Lung (tissue), 11 donors: ENCODE measurements at regions not wholly inside any gene's neighbourhood (a gene's known extent, or its start where the extent isn't known, plus 50 kb on each side); places are given as distances from the start of the nearest gene placed in this dataset.
A peak's percentile ranks its signal among the peaks of the same experiment; 100 is the strongest.

Source experiments
- ATAC-seq: fragments of 200-7000 bp; cut with Tn5 transposase; one replicate; pipeline ENCODE4 v1.9.1; 2020; ENCODE audit warnings: moderate number of reproducible peaks; ENCODE audit not compliant: insufficient read depth, low FRiP score
- DNase-seq, 3 donors: peaks; one replicate each; pipeline ENCODE4 v3.0.0-alpha.2; 2013 to 2017
- H3K27ac ChIP-seq, 2 donors: one replicate each; pipeline ENCODE4 v1.5.1; 2013; ENCODE audit warnings: mild to moderate bottlenecking in 2 of 2, moderate library complexity in 2 of 2, control low read depth in 1 of 2, inconsistent platforms in 1 of 2, low read depth in 1 of 2, low read length in 1 of 2
- H3K27me3 ChIP-seq, 3 donors: one replicate each; pipeline ENCODE4 v1.5.1; 2013; ENCODE audit warnings: low read length in 2 of 3; ENCODE audit not compliant: control insufficient read depth in 3 of 3, insufficient read depth in 3 of 3
- H3K36me3 ChIP-seq, 4 donors: one replicate each; pipeline ENCODE4 v1.5.1; 2013; ENCODE audit warnings: low read length in 4 of 4, mild to moderate bottlenecking in 1 of 4, moderate library complexity in 1 of 4; ENCODE audit not compliant: control insufficient read depth in 4 of 4, insufficient read depth in 4 of 4
- H3K4me1 ChIP-seq, 5 donors: one replicate each; pipeline ENCODE4 v1.5.1; 2013; ENCODE audit warnings: low read length in 5 of 5, mild to moderate bottlenecking in 2 of 5, moderate library complexity in 1 of 5; ENCODE audit not compliant: control insufficient read depth in 5 of 5, insufficient read depth in 5 of 5
- H3K4me3 ChIP-seq: one replicate; pipeline ENCODE4 v1.5.1; 2013; ENCODE audit warnings: mild to moderate bottlenecking, control low read depth, moderate library complexity
- H3K9ac ChIP-seq, 2 donors: one replicate each; pipeline ENCODE4 v1.5.1; 2013; ENCODE audit warnings: low read length in 2 of 2, control low read depth in 1 of 2; ENCODE audit not compliant: insufficient read depth in 1 of 2
- H3K9me3 ChIP-seq, 4 donors: one replicate each; pipeline ENCODE4 v1.5.1; 2013; ENCODE audit warnings: low read length in 3 of 4, mild to moderate bottlenecking in 1 of 4, moderate library complexity in 1 of 4; ENCODE audit not compliant: control insufficient read depth in 4 of 4, insufficient read depth in 3 of 4
- WGBS, 2 donors: extraction: QIAGEN DNeasy Blood & Tissue Kit; methylation state at CpG; one replicate each; pipeline ENCODE4 v1.1.7; 2013; 5-methylcytosine and 5-hydroxymethylcytosine counted together
- TF ChIP-seq, protein P1 (sequence below): IDR thresholded peaks from 2 replicates; pipeline ENCODE4 v1.5.1; 2012; ENCODE audit warnings: mild to moderate bottlenecking; ENCODE audit errors: control extremely low read depth, extremely low read depth
- donor health status: control.
- donor health status: control.
- donor health status: Bipolar disorder and iron deficiency.
- donor health status: healthy.
- donor health status: DM: yes; HTN: yes; CAD: no.

DNA sequence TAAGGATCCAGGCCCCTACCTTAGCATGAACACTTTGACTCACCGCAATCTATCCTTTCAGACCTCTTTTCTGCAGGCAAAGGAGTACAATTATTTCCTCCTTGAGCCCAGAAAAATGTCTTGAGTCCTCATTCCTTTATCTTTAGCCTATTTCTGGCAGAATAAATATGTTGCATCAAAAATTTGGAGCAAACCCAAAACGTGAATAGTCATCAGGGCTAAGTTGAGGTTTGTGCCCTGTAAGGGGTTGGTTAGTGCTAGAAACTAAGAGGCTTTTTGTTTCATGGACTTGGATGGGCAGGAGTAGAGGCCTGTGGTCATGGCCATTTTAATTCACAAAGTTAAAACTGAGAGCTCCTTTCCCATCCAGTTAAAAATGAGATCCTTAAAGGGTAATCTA is 460.3 kb downstream of the GBA3 start:
- TF ChIP-seq, protein P1, sequence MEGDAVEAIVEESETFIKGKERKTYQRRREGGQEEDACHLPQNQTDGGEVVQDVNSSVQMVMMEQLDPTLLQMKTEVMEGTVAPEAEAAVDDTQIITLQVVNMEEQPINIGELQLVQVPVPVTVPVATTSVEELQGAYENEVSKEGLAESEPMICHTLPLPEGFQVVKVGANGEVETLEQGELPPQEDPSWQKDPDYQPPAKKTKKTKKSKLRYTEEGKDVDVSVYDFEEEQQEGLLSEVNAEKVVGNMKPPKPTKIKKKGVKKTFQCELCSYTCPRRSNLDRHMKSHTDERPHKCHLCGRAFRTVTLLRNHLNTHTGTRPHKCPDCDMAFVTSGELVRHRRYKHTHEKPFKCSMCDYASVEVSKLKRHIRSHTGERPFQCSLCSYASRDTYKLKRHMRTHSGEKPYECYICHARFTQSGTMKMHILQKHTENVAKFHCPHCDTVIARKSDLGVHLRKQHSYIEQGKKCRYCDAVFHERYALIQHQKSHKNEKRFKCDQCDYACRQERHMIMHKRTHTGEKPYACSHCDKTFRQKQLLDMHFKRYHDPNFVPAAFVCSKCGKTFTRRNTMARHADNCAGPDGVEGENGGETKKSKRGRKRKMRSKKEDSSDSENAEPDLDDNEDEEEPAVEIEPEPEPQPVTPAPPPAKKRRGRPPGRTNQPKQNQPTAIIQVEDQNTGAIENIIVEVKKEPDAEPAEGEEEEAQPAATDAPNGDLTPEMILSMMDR = no peak
- peak; percentile 11 for ATAC-seq

DNA sequence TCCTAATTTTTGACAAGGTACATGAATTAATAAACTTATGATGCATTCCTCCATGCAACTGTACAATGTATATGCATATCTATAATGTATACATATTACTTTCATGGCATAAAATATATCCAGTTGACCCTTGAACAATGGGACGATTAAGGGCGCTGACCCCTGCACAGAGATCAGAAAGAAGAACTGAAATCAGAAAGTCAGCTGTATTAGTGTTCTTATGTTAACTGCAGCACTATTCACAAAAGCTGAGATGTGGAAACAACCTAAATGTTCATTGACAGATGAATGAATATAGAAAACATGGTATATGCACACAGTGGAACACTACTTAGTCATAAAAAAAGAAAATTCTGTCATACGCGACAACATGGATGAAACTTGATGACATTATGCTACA is 457.1 kb downstream of the GBA3 start:
- DNase-seq (no peak), ATAC-seq (no peak)
- no peaks in the 10 kb centered on the region for H3K36me3 ChIP-seq
- no peak overlapping the region for H3K9ac ChIP-seq
- 95 to 99% methylated on average over 4 of the region's 4 CpGs for WGBS, 2 donors
- H3K9me3 ChIP-seq = peaks cover 0 to 3% (median 0%) of the 10 kb centered on the region in 4 donors
- H3K4me3 ChIP-seq = no peak overlapping the region
- H3K4me1 ChIP-seq = no peaks in the 10 kb centered on the region
- TF ChIP-seq, protein P1 = no peak
- no peak overlapping the region for H3K27ac ChIP-seq
- H3K27me3 ChIP-seq = no peaks in the 10 kb centered on the region

More for the DNA sequence above, 460.3 kb downstream of the GBA3 start:
- no peak overlapping the region for H3K4me3 ChIP-seq
- H3K36me3 ChIP-seq = no peaks in the 10 kb centered on the region
- no peaks in the 10 kb centered on the region for H3K4me1 ChIP-seq
- H3K9ac ChIP-seq = no peak overlapping the region
- 61 to 77% methylated on average over 2 of the region's 2 CpGs for WGBS, 2 donors
- DNase-seq = peak in 1 of 3 donors; percentile 25
- H3K27me3 ChIP-seq = no peaks in the 10 kb centered on the region
- H3K9me3 ChIP-seq = no peaks in the 10 kb centered on the region
- no peak overlapping the region for H3K27ac ChIP-seq

DNA sequence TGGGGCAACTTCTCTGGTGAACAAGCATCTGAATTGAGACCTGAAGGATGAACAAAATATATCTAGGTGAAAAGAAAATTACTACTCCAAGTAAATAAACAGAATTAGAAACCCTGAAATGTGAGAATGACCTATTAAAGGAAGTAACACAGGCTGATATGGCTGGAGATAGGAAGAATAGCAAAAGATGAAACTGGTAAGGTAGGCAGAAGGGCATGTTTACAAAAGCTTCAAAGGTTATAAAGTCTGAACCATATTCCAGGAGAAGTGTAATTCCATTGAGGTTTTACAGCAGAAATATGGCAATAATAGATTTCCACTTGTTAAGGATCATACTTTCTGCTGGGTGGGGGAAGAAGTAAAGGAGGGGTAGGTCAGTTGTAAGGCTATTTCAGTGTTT is 452.0 kb downstream of the GBA3 start:
- DNase-seq (no peak), ATAC-seq (no peak)
- Histone ChIP-seq H3K4me1 (no peaks in the 10 kb centered on the region), H3K4me3 (no peak overlapping the region), H3K9me3 (peaks cover 0 to 3% (median 0%) of the 10 kb centered on the region in 4 donors), H3K27ac (no peak overlapping the region), H3K9ac (no peak overlapping the region), H3K27me3 (no peaks in the 10 kb centered on the region), H3K36me3 (no peaks in the 10 kb centered on the region)
- TF ChIP-seq, protein P1 = no peak
